ACC112 (cell line): ENCODE measurements at regions not wholly inside any gene's neighbourhood (a gene's known extent, or its start where the extent isn't known, plus 50 kb on each side); places are given as distances from the start of the nearest gene placed in this dataset.

ENCODE experiments used
- H2AFZ ChIP-seq: fragments of 200-600 bp; sonication (generic); one replicate; pipeline ENCODE4 v1.6.0; 2017; ENCODE audit warnings: antibody characterized with exemption, low read length; ENCODE audit not compliant: unreplicated experiment
- H3K27ac ChIP-seq: fragments of 200-600 bp; sonication (generic); 2 replicates; pipeline ENCODE4 v1.5.1; 2014; ENCODE audit warnings: low read depth, mild to moderate bottlenecking, antibody characterized with exemption, low read length, moderate library complexity
- H3K27me3 ChIP-seq: fragments of 200-600 bp; sonication (generic); 2 replicates; pipeline ENCODE4 v1.6.1; 2014; ENCODE audit warnings: mild to moderate bottlenecking, antibody characterized with exemption, low read length, moderate library complexity, mixed read lengths; ENCODE audit not compliant: insufficient read depth
- H3K36me3 ChIP-seq: fragments of 200-600 bp; sonication (generic); 2 replicates; pipeline ENCODE4 v1.6.1; 2016; ENCODE audit warnings: mild to moderate bottlenecking, antibody characterized with exemption, low read length, moderate library complexity, mixed read lengths; ENCODE audit not compliant: insufficient read depth
- H3K4me1 ChIP-seq: fragments of 200-600 bp; sonication (generic); one replicate; pipeline ENCODE4 v1.6.1; 2016; ENCODE audit warnings: low read length, mixed read lengths; ENCODE audit not compliant: insufficient read depth, unreplicated experiment, control insufficient read depth
- H3K4me3 ChIP-seq: fragments of 200-600 bp; sonication (generic); 2 replicates; pipeline ENCODE4 v1.5.1; 2014; ENCODE audit warnings: mild to moderate bottlenecking, low read depth, low read length
- H3K79me2 ChIP-seq: fragments of 200-600 bp; sonication (generic); one replicate; pipeline ENCODE4 v1.6.0; 2016; ENCODE audit warnings: low read length; ENCODE audit not compliant: control insufficient read depth, unreplicated experiment, insufficient read depth

DNA sequence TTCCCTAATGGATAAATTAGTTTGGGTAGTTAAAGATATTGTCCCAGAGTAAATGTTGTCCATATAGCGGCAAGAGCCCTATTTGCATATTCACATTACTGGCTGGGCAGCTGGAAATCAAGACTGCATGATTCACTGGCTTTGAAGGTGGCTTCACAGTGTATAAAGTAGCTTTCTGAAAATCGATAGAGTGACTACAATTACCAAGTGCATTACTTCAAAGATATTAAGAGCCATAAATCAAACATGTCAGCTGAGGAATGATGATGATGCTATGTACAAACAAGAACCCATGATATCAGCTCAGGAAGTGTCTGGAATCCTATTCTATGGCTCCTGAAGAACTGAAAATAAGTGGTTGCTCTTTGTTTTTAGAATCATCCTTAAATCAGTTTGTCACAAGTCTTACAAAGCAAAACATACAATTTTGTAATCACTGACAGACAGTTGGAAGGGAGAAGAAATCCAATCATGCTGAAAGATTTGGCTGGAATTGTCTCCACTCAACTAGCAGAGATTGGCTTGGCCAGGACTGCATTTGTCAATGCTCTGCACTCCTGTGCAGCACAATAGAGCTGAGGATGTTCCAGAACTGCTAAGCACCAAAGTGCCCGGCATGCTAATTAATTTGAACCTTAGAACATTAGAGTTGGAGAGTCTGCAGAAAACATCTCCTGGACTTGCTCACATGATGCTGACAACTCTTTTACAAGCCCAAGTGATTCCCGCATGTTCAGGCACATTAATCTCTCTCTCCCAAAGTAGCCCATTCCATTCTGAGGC lies 77.9 kb upstream of the B3GAT2 start:
- H3K4me3 ChIP-seq: no peak overlapping the region
- H3K27ac ChIP-seq: no peak overlapping the region
- no peak overlapping the region for H2AFZ ChIP-seq
- H3K4me1 ChIP-seq: no peaks in the 10 kb centered on the region
- no peaks in the 10 kb centered on the region for H3K79me2 ChIP-seq
- no peaks in the 10 kb centered on the region for H3K36me3 ChIP-seq
- H3K27me3 ChIP-seq: peaks cover 34% of the 10 kb centered on the region

DNA sequence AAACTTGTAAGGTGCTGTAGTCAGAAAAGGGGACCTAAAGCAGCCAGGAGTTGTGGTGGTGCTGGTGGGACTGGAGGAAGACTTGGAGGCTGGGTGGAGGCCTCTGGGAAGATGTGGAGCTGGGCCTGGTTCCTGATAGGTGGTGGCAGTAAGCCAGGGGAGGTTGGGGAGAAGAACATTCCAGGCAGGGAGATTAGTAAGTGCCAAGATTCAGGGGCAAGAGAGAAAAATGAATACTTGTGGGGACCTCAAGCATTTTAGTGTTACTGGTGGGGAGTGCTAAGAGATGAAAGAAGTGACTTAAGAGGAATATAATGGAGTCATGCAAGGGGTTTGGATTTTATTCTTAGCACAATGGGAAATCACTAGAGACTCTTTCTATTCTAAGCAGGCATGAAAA lies 79.0 kb upstream of the B3GAT2 start:
- no peaks in the 10 kb centered on the region for H3K4me1 ChIP-seq
- no peaks in the 10 kb centered on the region for H3K79me2 ChIP-seq
- no peak overlapping the region for H3K27ac ChIP-seq
- H3K27me3 ChIP-seq: peaks cover 45% of the 10 kb centered on the region
- no peak overlapping the region for H2AFZ ChIP-seq
- H3K36me3 ChIP-seq: no peaks in the 10 kb centered on the region
- H3K4me3 ChIP-seq: no peak overlapping the region

DNA sequence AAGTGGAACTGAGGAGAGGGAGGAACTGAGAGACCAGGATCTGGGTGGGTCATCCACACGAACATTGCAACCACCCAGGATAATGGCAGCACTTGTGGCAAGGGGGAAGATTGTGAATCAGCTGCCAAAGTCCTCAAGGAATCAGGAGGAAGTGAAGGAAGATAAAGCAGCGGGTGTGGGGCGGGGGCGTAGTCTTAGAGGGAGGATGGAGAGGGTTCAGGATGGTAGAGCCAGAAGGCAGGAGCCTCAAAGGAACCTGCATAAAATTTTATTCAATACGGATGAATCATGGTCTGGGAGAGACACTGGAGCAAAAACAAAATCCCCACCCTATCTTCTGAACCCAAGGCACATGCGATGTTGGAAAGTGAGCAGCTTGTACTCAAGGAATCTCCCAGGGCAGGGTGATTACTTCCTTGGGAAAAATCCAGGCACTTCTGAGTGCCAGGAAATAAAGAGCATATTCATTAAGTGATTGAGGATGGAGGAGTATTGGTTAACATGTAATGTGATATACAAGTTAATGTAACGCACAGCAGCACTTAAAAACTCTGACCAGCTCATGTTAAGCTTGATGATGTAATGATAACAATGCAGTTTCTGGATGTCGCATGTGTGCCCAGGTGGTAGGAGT lies 82.0 kb upstream of the B3GAT2 start:
- Histone ChIP-seq H3K36me3 (no peaks in the 10 kb centered on the region), H3K27me3 (peaks cover 61% of the 10 kb centered on the region), H3K4me3 (no peak overlapping the region), H3K79me2 (no peaks in the 10 kb centered on the region), H3K27ac (no peak overlapping the region), H2AFZ (no peak overlapping the region), H3K4me1 (no peaks in the 10 kb centered on the region)

DNA sequence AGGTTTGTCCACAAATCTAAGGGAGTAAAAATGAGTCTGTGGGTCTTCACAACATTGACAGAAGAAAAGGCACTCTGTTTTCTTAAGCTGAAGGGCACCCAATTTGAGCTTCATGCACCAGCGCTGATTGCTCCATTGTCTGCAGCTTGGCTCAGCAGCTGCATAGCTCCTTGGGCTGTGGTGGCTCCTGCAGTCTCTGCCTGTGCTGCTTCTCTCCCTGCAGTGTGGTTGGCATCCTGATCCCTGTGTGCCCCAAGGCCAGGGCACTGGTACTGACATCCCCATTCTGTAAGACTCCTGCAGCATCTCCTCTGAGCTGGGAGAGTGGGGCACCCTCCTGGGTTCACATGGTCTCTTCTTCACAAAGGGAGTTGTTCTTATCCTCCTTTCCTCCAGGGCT lies 83.2 kb upstream of the B3GAT2 start:
- Histone ChIP-seq H3K27ac (no peak overlapping the region), H3K4me1 (no peaks in the 10 kb centered on the region), H3K79me2 (no peaks in the 10 kb centered on the region), H2AFZ (no peak overlapping the region), H3K36me3 (no peaks in the 10 kb centered on the region), H3K4me3 (no peak overlapping the region), H3K27me3 (peaks cover 52% of the 10 kb centered on the region)

DNA sequence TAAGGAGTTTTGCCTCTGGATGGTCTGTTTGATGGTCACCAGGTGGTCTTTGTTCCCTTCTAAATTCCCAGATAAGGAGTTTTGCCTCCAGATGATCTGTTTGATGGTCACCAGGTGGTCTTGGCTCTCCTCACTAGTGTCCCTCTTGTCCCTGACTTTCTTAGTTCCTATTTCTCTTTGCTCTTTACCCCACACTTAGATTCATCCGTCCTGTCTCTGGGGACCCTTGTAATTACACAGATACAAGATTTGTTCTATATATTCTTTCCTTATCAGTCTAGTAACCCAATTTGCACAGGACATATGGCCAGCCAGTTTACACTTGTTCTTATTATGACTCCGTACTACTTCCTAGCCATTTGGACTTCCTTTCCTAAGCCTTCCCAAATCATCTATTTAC lies 84.0 kb upstream of the B3GAT2 start:
- no peak overlapping the region for H3K27ac ChIP-seq
- no peaks in the 10 kb centered on the region for H3K79me2 ChIP-seq
- no peak overlapping the region for H2AFZ ChIP-seq
- H3K27me3 ChIP-seq: peaks cover 49% of the 10 kb centered on the region
- no peaks in the 10 kb centered on the region for H3K4me1 ChIP-seq
- no peak overlapping the region for H3K4me3 ChIP-seq
- no peaks in the 10 kb centered on the region for H3K36me3 ChIP-seq

DNA sequence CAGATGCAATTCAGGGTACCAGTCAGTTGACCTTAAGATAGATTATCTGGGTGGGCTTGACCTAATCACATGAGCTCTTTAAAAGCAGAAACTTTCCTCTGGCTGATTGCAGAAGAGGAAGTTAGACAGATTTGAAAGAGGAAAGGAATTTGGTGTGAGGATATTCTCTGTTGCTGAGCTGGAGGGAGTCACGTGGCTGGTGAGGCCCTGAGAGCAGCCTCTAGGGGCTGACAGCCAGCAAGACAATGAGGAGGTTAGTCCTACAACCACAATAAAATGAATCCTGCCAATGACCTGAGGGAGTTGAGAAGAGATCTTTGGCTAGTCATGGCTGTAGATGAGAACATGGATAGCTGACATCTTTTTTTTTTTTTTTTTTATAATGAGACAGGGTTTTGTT lies 87.0 kb upstream of the B3GAT2 start:
- Histone ChIP-seq H3K4me3 (no peak overlapping the region), H3K27me3 (peaks cover 50% of the 10 kb centered on the region), H3K27ac (no peak overlapping the region), H3K36me3 (no peaks in the 10 kb centered on the region), H3K79me2 (no peaks in the 10 kb centered on the region), H3K4me1 (no peaks in the 10 kb centered on the region), H2AFZ (no peak overlapping the region)

DNA sequence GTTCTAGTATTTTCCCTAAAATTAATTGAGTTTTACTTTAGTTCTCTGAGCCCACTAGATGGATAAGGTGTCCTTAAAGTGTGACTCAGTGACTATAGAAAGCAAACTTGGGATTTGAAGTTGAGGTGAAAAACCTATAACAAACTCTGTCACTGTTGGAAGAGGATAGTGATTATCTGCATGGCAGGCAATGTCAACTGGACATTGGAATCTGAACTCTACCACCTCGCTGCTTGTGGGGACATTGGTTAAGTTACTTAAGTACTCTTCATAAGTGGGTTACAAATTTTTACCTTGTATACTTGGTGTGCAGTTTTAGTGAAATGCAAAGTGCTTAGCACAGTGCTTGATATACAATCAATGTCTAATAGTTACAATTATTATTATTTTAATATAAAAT lies 87.9 kb upstream of the B3GAT2 start:
- no peaks in the 10 kb centered on the region for H3K79me2 ChIP-seq
- no peaks in the 10 kb centered on the region for H3K4me1 ChIP-seq
- H3K4me3 ChIP-seq: no peak overlapping the region
- no peak overlapping the region for H2AFZ ChIP-seq
- peaks cover 42% of the 10 kb centered on the region for H3K27me3 ChIP-seq
- no peaks in the 10 kb centered on the region for H3K36me3 ChIP-seq
- no peak overlapping the region for H3K27ac ChIP-seq

DNA sequence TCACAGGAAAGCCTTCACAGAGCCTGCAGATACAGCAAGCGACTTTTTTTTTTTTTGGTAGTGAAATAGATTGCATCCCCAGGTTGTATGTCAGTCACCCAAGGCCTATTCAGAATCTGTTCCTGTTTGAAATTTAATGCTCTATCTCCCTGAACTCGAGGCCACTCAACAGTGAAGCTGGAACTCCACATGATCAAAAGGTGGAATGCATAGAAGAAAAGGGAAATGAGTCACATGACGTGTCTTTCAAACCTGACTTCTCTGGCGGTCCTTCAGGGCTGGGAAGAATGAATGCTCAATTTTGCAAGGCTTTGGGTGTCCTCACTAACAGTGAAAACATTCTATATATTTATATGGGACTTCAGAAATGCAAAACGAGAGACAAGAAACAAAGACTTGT lies 88.4 kb upstream of the B3GAT2 start:
- Histone ChIP-seq H3K4me3 (no peak overlapping the region), H2AFZ (no peak overlapping the region), H3K79me2 (no peaks in the 10 kb centered on the region), H3K27me3 (peaks cover 36% of the 10 kb centered on the region), H3K36me3 (no peaks in the 10 kb centered on the region), H3K4me1 (no peaks in the 10 kb centered on the region), H3K27ac (no peak overlapping the region)

DNA sequence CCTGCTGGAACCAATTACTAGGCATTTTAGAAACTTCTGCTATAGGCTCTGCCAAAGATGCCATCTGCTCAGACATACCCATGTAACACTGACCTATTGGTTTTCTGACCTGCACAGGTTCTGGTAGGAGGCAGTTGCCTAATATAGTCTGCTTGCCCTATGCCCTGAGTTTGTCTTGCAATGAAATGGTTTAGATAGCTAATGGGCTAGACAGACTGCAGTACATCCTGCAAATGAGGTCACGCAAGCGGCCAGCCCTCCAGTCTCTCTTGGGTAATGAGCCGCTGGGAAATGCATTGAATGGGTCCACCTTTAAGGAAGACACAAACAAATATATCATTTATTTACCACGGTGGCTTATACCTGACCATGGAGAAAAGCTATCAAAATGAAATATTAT lies 90.6 kb upstream of the B3GAT2 start:
- H3K4me1 ChIP-seq: no peaks in the 10 kb centered on the region
- H3K27ac ChIP-seq: no peak overlapping the region
- H3K79me2 ChIP-seq: no peaks in the 10 kb centered on the region
- H2AFZ ChIP-seq: no peak overlapping the region
- H3K36me3 ChIP-seq: no peaks in the 10 kb centered on the region
- H3K4me3 ChIP-seq: no peak overlapping the region
- H3K27me3 ChIP-seq: peaks cover 16% of the 10 kb centered on the region

DNA sequence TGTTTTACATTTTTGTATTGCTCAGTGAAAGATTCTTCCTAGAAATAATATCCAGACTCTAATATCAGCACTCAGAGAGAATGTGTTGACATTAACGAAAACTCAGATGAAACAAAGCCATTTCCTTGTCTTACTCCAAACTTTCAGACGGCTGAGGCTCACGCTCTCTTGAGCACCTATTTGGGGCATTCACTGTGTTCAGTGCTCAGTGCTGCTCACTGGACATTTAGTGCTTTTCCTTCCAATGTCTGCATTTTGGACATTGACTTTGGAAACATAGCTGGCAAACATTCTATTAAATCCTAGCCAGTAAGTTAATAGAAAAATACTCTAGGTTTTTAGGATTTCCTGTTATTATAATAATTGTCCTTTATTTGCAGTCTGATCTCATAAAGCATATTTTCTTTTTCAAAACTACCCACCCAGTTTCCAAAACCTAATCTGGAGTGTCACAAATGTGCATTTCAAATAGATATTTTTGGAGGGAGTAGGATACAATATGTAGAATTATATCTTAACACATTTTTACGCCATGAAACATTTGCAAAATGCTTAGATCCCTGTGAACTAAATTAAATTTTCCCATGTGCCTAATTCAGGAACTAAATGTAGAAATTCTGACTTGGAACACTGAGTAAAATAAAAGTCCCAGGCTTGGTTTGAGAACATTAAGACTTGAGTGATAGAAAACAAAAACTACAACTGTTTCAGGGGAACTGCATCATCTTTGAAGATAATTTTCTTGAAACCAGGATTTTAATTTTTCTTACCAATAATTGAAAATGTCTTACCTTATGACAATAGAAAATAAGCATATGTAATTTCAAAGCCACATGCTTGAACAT lies 91.7 kb upstream of the B3GAT2 start:
- H3K27ac ChIP-seq: no peak overlapping the region
- H2AFZ ChIP-seq: no peak overlapping the region
- H3K4me3 ChIP-seq: no peak overlapping the region
- H3K4me1 ChIP-seq: no peaks in the 10 kb centered on the region
- H3K36me3 ChIP-seq: no peaks in the 10 kb centered on the region
- H3K79me2 ChIP-seq: no peaks in the 10 kb centered on the region
- H3K27me3 ChIP-seq: peaks cover 18% of the 10 kb centered on the region
